K562 (cell line): ENCODE measurements at regions not wholly inside any gene's neighbourhood (a gene's known extent, or its start where the extent isn't known, plus 50 kb on each side); places are given as distances from the start of the nearest gene placed in this dataset.

Experiments
- ATAC-seq: fragments of 200-7000 bp; cut with Tn5 transposase; 3 replicates; pipeline ENCODE4 v1.9.1; 2020; ENCODE audit warnings: moderate library complexity
- BruUV-seq: library from RNA; stranded (reverse); fragments of 400-500 nt; replicated peaks from 2 replicates; lab custom pipeline; 2021; lab: Mats Ljungman, UMichigan
- CTCF ChIA-PET: fragments of 300-600 bp; formaldehyde crosslinking; extraction: SDS; loops from one replicate; lab custom pipeline; 2021; ENCODE audit warnings: low intra/inter-chr PET ratio; lab: Yijun Ruan, JAX
- POLR2A ChIA-PET: fragments of 300-600, 350-650 bp; sonication (Branson Sonifier 250); formaldehyde crosslinking; extraction: SDS; loops from one replicate; lab custom pipeline; 2021; ENCODE audit warnings: antibody characterized with exemption, inconsistent platforms; lab: Yijun Ruan, JAX
- DNase-seq, 4 experiments: peaks; one replicate each; pipeline versions ENCODE4 v3.0.0 to v3.0.0-alpha.2; 2011 to 2018; ENCODE audit warnings: low spot score in 3 of 4, mixed read lengths in 3 of 4; ENCODE audit errors: extremely low read depth in 1 of 4
- FAIRE-seq: peaks from 2 replicates; lab custom pipeline; 2011; peaks lifted over from hg19 to GRCh38; lab: Jason Lieb, UNC
- H2AFZ ChIP-seq: 2 replicates; pipeline ENCODE4 v1.6.0; 2011; ENCODE audit warnings: low read depth, low read length, control low read depth, inconsistent platforms
- H3K27ac ChIP-seq: fragments of 200-600 bp; 3 replicates; pipeline ENCODE4 v1.8.0; 2011; ENCODE audit warnings: low read depth, mild to moderate bottlenecking, control low read depth, inconsistent platforms, low read length, moderate library complexity, mixed read lengths; ENCODE audit errors: extremely low read depth
- H3K27me3 ChIP-seq, 2 experiments: fragments of 300-600 bp in 1 of 2; 2 replicates in 1 of 2; 3 replicates in 1 of 2; pipeline versions ENCODE4 v1.6.0 to v1.8.0; 2011; ENCODE audit warnings: inconsistent platforms in 2 of 2, low read length in 2 of 2, mild to moderate bottlenecking in 1 of 2, mixed read lengths in 1 of 2, moderate library complexity in 1 of 2; ENCODE audit not compliant: control insufficient read depth in 2 of 2, insufficient read depth in 2 of 2
- H3K36me3 ChIP-seq: fragments of 300-600 bp; 3 replicates; pipeline ENCODE4 v1.8.0; 2011; ENCODE audit warnings: mild to moderate bottlenecking, low read length, inconsistent platforms; ENCODE audit not compliant: control insufficient read depth, insufficient read depth
- H3K4me1 ChIP-seq, 2 experiments: fragments of 200-600 bp in 1 of 2; replicated peaks in 1 of 2; 2 replicates in 1 of 2; 3 replicates in 1 of 2; pipeline versions ENCODE4 v1.5.1 to v1.8.0; 2011; ENCODE audit warnings: inconsistent platforms in 2 of 2, low read length in 2 of 2, mild to moderate bottlenecking in 1 of 2, mixed read lengths in 1 of 2, moderate library complexity in 1 of 2; ENCODE audit not compliant: control insufficient read depth in 2 of 2, insufficient read depth in 2 of 2
- H3K4me2 ChIP-seq: 2 replicates; pipeline ENCODE4 v1.6.1; 2011; ENCODE audit warnings: low read length, control low read depth, inconsistent platforms, mixed read lengths; ENCODE audit not compliant: insufficient read depth
- H3K4me3 ChIP-seq: fragments of 200-600 bp; sonication (generic), shearing (Covaris generic); 2 replicates; pipeline ENCODE4 v1.5.1; 2016; ENCODE audit warnings: control low read depth, inconsistent platforms
- H3K79me2 ChIP-seq: fragments of 200-600 bp; 3 replicates; pipeline ENCODE4 v1.8.0; 2011; ENCODE audit warnings: low read length, inconsistent platforms; ENCODE audit not compliant: control insufficient read depth, insufficient read depth
- H3K9ac ChIP-seq, 2 experiments: 2 replicates each; pipeline versions ENCODE4 v1.6.0 to v1.6.1; 2011; ENCODE audit warnings: low read depth in 2 of 2, low read length in 2 of 2, control low read depth in 1 of 2, inconsistent platforms in 1 of 2, mild to moderate bottlenecking in 1 of 2, mixed read lengths in 1 of 2; ENCODE audit not compliant: insufficient read depth in 1 of 2
- H3K9me1 ChIP-seq: one replicate; pipeline ENCODE4 v1.6.0; 2011; ENCODE audit warnings: inconsistent platforms, mild to moderate bottlenecking, low read length, moderate library complexity; ENCODE audit not compliant: control insufficient read depth, insufficient read depth
- H3K9me3 ChIP-seq: replicated peaks from 2 replicates; pipeline ENCODE4 v1.5.1; 2011; ENCODE audit warnings: low read depth, low read length, inconsistent platforms; ENCODE audit not compliant: control insufficient read depth, insufficient read depth
- H4K20me1 ChIP-seq: replicated peaks from 2 replicates; pipeline ENCODE4 v1.6.1; 2011; ENCODE audit warnings: low read length, inconsistent platforms, mixed read lengths; ENCODE audit not compliant: control insufficient read depth, insufficient read depth
- DDX20 ChIP-seq: fragments of 450-650 bp; IDR thresholded peaks from 2 replicates; pipeline ENCODE4 v1.6.1; 2016; ENCODE audit warnings: missing genetic modification characterization, low read depth, mild to moderate bottlenecking, missing compliant biosample characterization, moderate library complexity
- DLX4 ChIP-seq: fragments of 250-450 bp; sonication (Bioruptor Pico); IDR thresholded peaks from 2 replicates; pipeline ENCODE4 v1.6.1; 2021; ENCODE audit warnings: mild to moderate bottlenecking
- E2F5 ChIP-seq: sonication (generic); formaldehyde crosslinking; IDR thresholded peaks from 2 replicates; pipeline ENCODE4 v1.8.0; 2022; ENCODE audit warnings: mild to moderate bottlenecking, missing genetic modification reagents
- GABPA ChIP-seq: fragments of 200-800 bp; sonication (Bioruptor generic); conservative IDR thresholded peaks from 2 replicates; pipeline ENCODE4 v1.6.1; 2016; ENCODE audit warnings: low read depth, missing genetic modification characterization, missing compliant biosample characterization
- GTF2E2 ChIP-seq: fragments of 200-800 bp; sonication (Bioruptor generic); IDR thresholded peaks from 2 replicates; pipeline ENCODE4 v1.6.1; 2016; ENCODE audit warnings: missing genetic modification characterization, missing compliant biosample characterization
- KLF16 ChIP-seq: IDR thresholded peaks from 2 replicates; pipeline ENCODE4 v1.6.1; 2016; ENCODE audit warnings: antibody characterized with exemption
- KLF6 ChIP-seq: fragments of 250-450 bp; sonication (Bioruptor Pico); IDR thresholded peaks from 2 replicates; pipeline ENCODE4 v1.4.0; 2020; ENCODE audit warnings: mild to moderate bottlenecking, moderate library complexity, borderline replicate concordance
- PURB ChIP-seq: sonication (generic); formaldehyde crosslinking; IDR thresholded peaks from 2 replicates; pipeline ENCODE4 v1.9.0; 2021; ENCODE audit warnings: low read depth, mild to moderate bottlenecking, missing genetic modification reagents
- RHOXF2B ChIP-seq: fragments of 250-450 bp; sonication (Bioruptor Pico); conservative IDR thresholded peaks from 2 replicates; pipeline ENCODE4 v1.5.1; 2021
- SMC3 ChIP-seq: conservative IDR thresholded peaks from 2 replicates; pipeline ENCODE4 v1.6.1; 2011; ENCODE audit warnings: low read depth, low read length, improper control_type of control experiment; ENCODE audit not compliant: insufficient read depth
- TAL1 ChIP-seq: fragments of 450-650 bp; IDR thresholded peaks from 2 replicates; pipeline ENCODE4 v1.6.1; 2016; ENCODE audit warnings: mild to moderate bottlenecking
- TEAD2 ChIP-seq: fragments of 450-650 bp; IDR thresholded peaks from 2 replicates; pipeline ENCODE4 v1.6.1; 2016; ENCODE audit warnings: missing genetic modification characterization, control low read depth, missing compliant biosample characterization
- UBTF ChIP-seq, 2 experiments: IDR thresholded peaks; 2 replicates each; pipeline ENCODE4 v1.6.1; 2012; ENCODE audit warnings: improper control_type of control experiment in 2 of 2, low read depth in 2 of 2, low read length in 2 of 2, borderline replicate concordance in 1 of 2
- ZNF239 ChIP-seq: fragments of 250-450 bp; sonication (Bioruptor Pico); IDR thresholded peaks from 2 replicates; pipeline ENCODE4 v1.4.0; 2020; ENCODE audit warnings: mild to moderate bottlenecking
- ZNF263 ChIP-seq: sonication (generic); formaldehyde crosslinking; IDR thresholded peaks from 2 replicates; pipeline ENCODE4 v1.8.0; 2022; ENCODE audit warnings: mild to moderate bottlenecking, missing genetic modification reagents, borderline replicate concordance
- ZNF717 ChIP-seq: fragments of 250-450 bp; sonication (Bioruptor Pico); IDR thresholded peaks from 2 replicates; pipeline ENCODE4 v1.5.0; 2021
- WGBS: fragments of 100-300 bp; shearing (Covaris generic); methylation state at CpG from one replicate; pipeline ENCODE4 v1.1.6; 2016; ENCODE audit warnings: low coverage, mixed read lengths; ENCODE audit not compliant: insufficient coverage; ENCODE audit errors: missing lambda C conversion rate; 5-methylcytosine and 5-hydroxymethylcytosine counted together
- in situ Hi-C: fragments of 300-500 bp; cut with MboI; formaldehyde crosslinking; loops from 4 replicates; pipeline ENCODE4 v1.15.0; 2018; ENCODE audit warnings: inconsistent platforms, mixed read lengths
- intact Hi-C: fragments of 100-400 bp; cut with micrococcal nuclease; formaldehyde crosslinking; loops from 2 replicates; pipeline ENCODE4 v1.14.2; 2022

- no TSS peak for BruUV-seq
Measured at GRCh38 chr5:99355881-99356280, 427.1 kb upstream of the CHD1 start.

GRCh38 chr5:99349787-99350186 is 421.0 kb upstream of the CHD1 start:
- WGBS, result 0% methylated on average over 2 of the region's 2 CpGs
- CTCF ChIA-PET, result no interaction called here

More at GRCh38 chr5:99355881-99356280, 427.1 kb upstream of the CHD1 start:
- H3K79me2 ChIP-seq, result no peaks in the 10 kb centered on the region
- ChIA-PET CTCF (no interaction called here), POLR2A (no interaction called here)
- no peak overlapping the region for H3K4me3 ChIP-seq
- H3K9me3 ChIP-seq, result 0 out of 2 replicates have a peak, but pooled peaks cover 5% of the 10 kb centered on the region
- no peak for ATAC-seq
- no peaks in the 10 kb centered on the region for H3K4me1 ChIP-seq
- intact Hi-C loops, result no loop called here
- H2AFZ ChIP-seq, result no peak overlapping the region
- no peak overlapping the region for H3K27ac ChIP-seq
- no peak overlapping the region for H3K9ac ChIP-seq
- no peaks in the 10 kb centered on the region for H4K20me1 ChIP-seq
- in situ Hi-C loops, result no loop called here
- H3K4me2 ChIP-seq, result no peak overlapping the region
- H3K36me3 ChIP-seq, result no peaks in the 10 kb centered on the region
- FAIRE-seq, result no peak
- no peak for TF ChIP-seq RHOXF2B (CRISPR knock-in tag)
- no peak for TF ChIP-seq DLX4 (CRISPR knock-in tag)
- no peak for TF ChIP-seq PURB (CRISPR knock-in tag)
- no peak for TF ChIP-seq DDX20 (tag)
- no peak for TF ChIP-seq ZNF263 (CRISPR knock-in tag)
- TF ChIP-seq SMC3, result no peak
- no peak for TF ChIP-seq KLF16
- no peak for TF ChIP-seq ZNF717
- H3K9me1 ChIP-seq, result no peaks in the 10 kb centered on the region
- no peak for DNase-seq
- H3K27me3 ChIP-seq, result no peaks in the 10 kb centered on the region

More at GRCh38 chr5:99349787-99350186, 421.0 kb upstream of the CHD1 start:
- in situ Hi-C loops (no loop called here), intact Hi-C loops (no loop called here)
- BruUV-seq, result no TSS peak
- FAIRE-seq (no peak), DNase-seq (no peak), ATAC-seq (no peak)
- H3K79me2 ChIP-seq, result no peaks in the 10 kb centered on the region
- no peak overlapping the region for H3K4me2 ChIP-seq
- H3K36me3 ChIP-seq, result no peaks in the 10 kb centered on the region
- POLR2A ChIA-PET, result no interaction called here
- no peak overlapping the region for H2AFZ ChIP-seq
- no peaks in the 10 kb centered on the region for H3K9me1 ChIP-seq
- H4K20me1 ChIP-seq, result no peaks in the 10 kb centered on the region
- H3K9me3 ChIP-seq, result 0 out of 2 replicates have a peak, but pooled peaks cover 5% of the 10 kb centered on the region
- no peaks in the 10 kb centered on the region for H3K27me3 ChIP-seq
- no peak for TF ChIP-seq ZNF239 (CRISPR knock-in tag)
- TF ChIP-seq TEAD2, result no peak
- TF ChIP-seq GABPA (tag), result no peak
- TF ChIP-seq GTF2E2 (tag), result no peak
- no peak for TF ChIP-seq TAL1
- no peak for TF ChIP-seq E2F5 (CRISPR knock-in tag)
- TF ChIP-seq UBTF (IDR thresholded peaks at IDR 0.05; ENCODE audit: borderline replicate concordance in 1 of 2, low read depth in 2 of 2, low read length in 2 of 2), result no peak
- TF ChIP-seq KLF6 (CRISPR knock-in tag), result no peak
- no peaks in the 10 kb centered on the region for H3K4me1 ChIP-seq
- H3K4me3 ChIP-seq, result no peak overlapping the region
- H3K27ac ChIP-seq, result no peak overlapping the region
- no peak overlapping the region for H3K9ac ChIP-seq
